Prostate gland (tissue), 2 donors: ENCODE measurements at regions not wholly inside any gene's neighbourhood (a gene's known extent, or its start where the extent isn't known, plus 50 kb on each side); places are given as distances from the start of the nearest gene placed in this dataset.

ENCODE experiments used
- DNase-seq: peaks from one replicate; pipeline ENCODE4 v3.0.0-alpha.2; 2019; ENCODE audit warnings: low spot score
- H3K27ac ChIP-seq, 2 donors: fragments of 200-600 bp; sonication (generic); 2 replicates each; pipeline ENCODE4 v1.5.1; 2017 to 2019
- H3K27me3 ChIP-seq: fragments of 200-600 bp; sonication (generic); replicated peaks from 2 replicates; pipeline ENCODE4 v1.5.1; 2019; ENCODE audit not compliant: insufficient read depth
- H3K36me3 ChIP-seq, 2 donors: fragments of 200-600 bp; sonication (generic); 1 replicate in 1 of 2; 2 replicates in 1 of 2; pipeline versions ENCODE4 v1.5.1 to v1.8.1; 2017 to 2019
- H3K4me1 ChIP-seq: fragments of 200-600 bp; sonication (generic); replicated peaks from 2 replicates; pipeline ENCODE4 v1.5.1; 2019
- H3K4me3 ChIP-seq, 2 donors: fragments of 200-600 bp; sonication (generic); 2 replicates each; pipeline ENCODE4 v1.5.1; 2017 to 2019
- H3K9me3 ChIP-seq: fragments of 200-600 bp; sonication (generic); 2 replicates; pipeline ENCODE4 v1.5.1; 2017
- CTCF ChIP-seq, 4 experiments: fragments of 200-600 bp in 2 of 4; fragments of 450-650 bp in 2 of 4; sonication (generic) in 2 of 4; IDR thresholded peaks; 1 replicate in 3 of 4; 2 replicates in 1 of 4; pipeline ENCODE4 v1.5.1; 2016 to 2019; ENCODE audit warnings: antibody characterized with exemption in 4 of 4, mild to moderate bottlenecking in 2 of 4, moderate library complexity in 2 of 4
- POLR2A ChIP-seq: fragments of 450-650 bp; IDR thresholded peaks from one replicate; pipeline ENCODE4 v1.6.1; 2016; ENCODE audit warnings: antibody characterized with exemption, mild to moderate bottlenecking
- POLR2AphosphoS5 ChIP-seq: sonication (generic); formaldehyde crosslinking; IDR thresholded peaks from one replicate; pipeline ENCODE4 v1.6.1; 2017; ENCODE audit warnings: antibody characterized with exemption
- WGBS: methylation state at CpG from one replicate; pipeline ENCODE4 v1.1.5; 2018; 5-methylcytosine and 5-hydroxymethylcytosine counted together
- intact Hi-C: fragments of 100-400 bp; cut with DNase I; formaldehyde crosslinking; loops from one replicate; pipeline ENCODE4 v1.14.2; 2022

- Histone ChIP-seq H3K27ac (no peak overlapping the region), H3K4me1 (no peaks in the 10 kb centered on the region), H3K27me3 (no peaks in the 10 kb centered on the region), H3K4me3 (no peak overlapping the region), H3K9me3 (no peaks in the 10 kb centered on the region), H3K36me3 (no peaks in the 10 kb centered on the region)
- no peak for DNase-seq
- intact Hi-C loops = no loop called here
- TF ChIP-seq POLR2AphosphoS5 (no peak), POLR2A (no peak), CTCF (IDR thresholded peaks at IDR 0.05) (no peak)
- 63% methylated on average over 3 of the region's 3 CpGs for WGBS
These were observed 838.4 kb downstream of the FAM181B start for GRCh38 chr11:81895258-81895657.

GRCh38 chr11:81892770-81893635 lies 840.7 kb downstream of the FAM181B start:
- DNase-seq = no peak
- Histone ChIP-seq H3K27ac (no peak overlapping the region), H3K27me3 (no peaks in the 10 kb centered on the region), H3K36me3 (no peaks in the 10 kb centered on the region), H3K9me3 (no peaks in the 10 kb centered on the region), H3K4me3 (no peak overlapping the region), H3K4me1 (no peaks in the 10 kb centered on the region)
- 96% methylated on average over 7 of the region's 7 CpGs for WGBS
- intact Hi-C loops = no loop called here
- TF ChIP-seq POLR2AphosphoS5 = no peak
- no peak for TF ChIP-seq CTCF (IDR thresholded peaks at IDR 0.05)
- no peak for TF ChIP-seq POLR2A

GRCh38 chr11:81888391-81888790 lies 845.3 kb downstream of the FAM181B start:
- intact Hi-C loops = no loop called here
- H3K36me3 ChIP-seq = no peaks in the 10 kb centered on the region
- no peak for TF ChIP-seq CTCF (IDR thresholded peaks at IDR 0.05)
- TF ChIP-seq POLR2AphosphoS5 = no peak
- TF ChIP-seq POLR2A = no peak
- no peaks in the 10 kb centered on the region for H3K4me1 ChIP-seq
- no peak overlapping the region for H3K4me3 ChIP-seq
- no peak overlapping the region for H3K27ac ChIP-seq
- H3K9me3 ChIP-seq = no peaks in the 10 kb centered on the region
- 78% methylated on average over 1 of the region's 1 CpG for WGBS
- H3K27me3 ChIP-seq = no peaks in the 10 kb centered on the region
- no peak for DNase-seq

- DNase-seq = no peak
- Histone ChIP-seq H3K4me1 (no peaks in the 10 kb centered on the region), H3K27me3 (no peaks in the 10 kb centered on the region), H3K9me3 (no peaks in the 10 kb centered on the region), H3K4me3 (no peak overlapping the region), H3K36me3 (no peaks in the 10 kb centered on the region), H3K27ac (no peak overlapping the region)
- intact Hi-C loops = no loop called here
- whole genome bisulfite sequencing = 100% methylated on average over 1 of the region's 1 CpG
- TF ChIP-seq POLR2AphosphoS5 (no peak), POLR2A (no peak), CTCF (IDR thresholded peaks at IDR 0.05) (no peak)
These were observed 846.0 kb downstream of the FAM181B start for GRCh38 chr11:81887671-81888070.
